DOHH2 (cell line): ENCODE measurements at regions not wholly inside any gene's neighbourhood (a gene's known extent, or its start where the extent isn't known, plus 50 kb on each side); places are given as distances from the start of the nearest gene placed in this dataset.
"Not testable (repeated sequence)": the region's sequence is repeated elsewhere in the genome, so short reads cannot be mapped to it uniquely, and the experiment has no call there.

ENCODE experiments used
- H3F3A ChIP-seq: fragments of 200-600 bp; sonication (generic), shearing (Covaris generic); 2 replicates; pipeline ENCODE4 v1.6.0; 2016; ENCODE audit warnings: antibody characterized with exemption, mild to moderate bottlenecking; ENCODE audit not compliant: control insufficient read depth, insufficient read depth
- H3K27ac ChIP-seq: fragments of 200-600 bp; sonication (generic); 2 replicates; pipeline ENCODE4 v1.5.1; 2014; ENCODE audit warnings: low read depth, mild to moderate bottlenecking, low read length, moderate library complexity
- H3K27me3 ChIP-seq: fragments of 200-600 bp; sonication (generic); 2 replicates; pipeline ENCODE4 v1.6.1; 2014; ENCODE audit warnings: mild to moderate bottlenecking, low read length, mixed read lengths; ENCODE audit not compliant: control insufficient read depth
- H3K36me3 ChIP-seq: fragments of 200-600 bp; sonication (generic); 2 replicates; pipeline ENCODE4 v1.6.1; 2014; ENCODE audit warnings: mild to moderate bottlenecking, low read length, moderate library complexity, mixed read lengths; ENCODE audit not compliant: control insufficient read depth
- H3K4me1 ChIP-seq: fragments of 200-600 bp; sonication (generic); 2 replicates; pipeline ENCODE4 v1.6.1; 2014; ENCODE audit warnings: mild to moderate bottlenecking, low read length, mixed read lengths; ENCODE audit not compliant: control insufficient read depth
- H3K4me2 ChIP-seq: fragments of 200-600 bp; sonication (generic); 2 replicates; pipeline ENCODE4 v1.6.0; 2014; ENCODE audit warnings: mild to moderate bottlenecking, low read length, moderate library complexity
- H3K4me3 ChIP-seq: fragments of 200-600 bp; sonication (generic); 2 replicates; pipeline ENCODE4 v1.5.1; 2014; ENCODE audit warnings: mild to moderate bottlenecking, low read length, mixed read lengths
- H3K79me2 ChIP-seq: fragments of 200-600 bp; sonication (generic); 2 replicates; pipeline ENCODE4 v1.6.1; 2014; ENCODE audit warnings: mild to moderate bottlenecking, low read length, mixed read lengths; ENCODE audit not compliant: control insufficient read depth
- H3K9me2 ChIP-seq: fragments of 200-600 bp; sonication (generic); replicated peaks from 2 replicates; pipeline ENCODE4 v1.6.1; 2014; ENCODE audit warnings: mild to moderate bottlenecking, low read length, mixed read lengths; ENCODE audit not compliant: control insufficient read depth
- H3K9me3 ChIP-seq: fragments of 200-600 bp; sonication (generic); 2 replicates; pipeline ENCODE4 v1.6.1; 2014; ENCODE audit warnings: antibody characterized with exemption, low read length, mixed read lengths; ENCODE audit not compliant: control insufficient read depth, insufficient read depth
- H4K20me1 ChIP-seq: fragments of 200-600 bp; sonication (generic); 2 replicates; pipeline ENCODE4 v1.6.0; 2014; ENCODE audit warnings: low read depth, mild to moderate bottlenecking, antibody characterized with exemption, low read length, moderate library complexity; ENCODE audit not compliant: control insufficient read depth, insufficient read depth
- CTCF ChIP-seq: fragments of 200-600 bp; sonication (generic); IDR thresholded peaks from one replicate; pipeline ENCODE4 v1.5.1; 2014; ENCODE audit warnings: antibody characterized with exemption, mild to moderate bottlenecking, low read depth, low read length; ENCODE audit not compliant: poor library complexity, severe bottlenecking
- EZH2phosphoT487 ChIP-seq: fragments of 200-600 bp; sonication (generic); IDR thresholded peaks from 2 replicates; pipeline ENCODE4 v1.6.1; 2017; ENCODE audit warnings: borderline replicate concordance, mild to moderate bottlenecking, antibody characterized with exemption, low read length, moderate library complexity, mixed read lengths

- H3K9me3 ChIP-seq = no peaks in the 10 kb centered on the region
- H4K20me1 ChIP-seq = no peaks in the 10 kb centered on the region
- no peaks in the 10 kb centered on the region for H3K36me3 ChIP-seq
- H3K79me2 ChIP-seq = no peaks in the 10 kb centered on the region
- no peaks in the 10 kb centered on the region for H3F3A ChIP-seq
- H3K4me2 ChIP-seq = no peak overlapping the region
- TF ChIP-seq CTCF = no peak
- TF ChIP-seq EZH2phosphoT487 = no peak
- H3K27ac ChIP-seq = no peak overlapping the region
- H3K27me3 ChIP-seq = no peaks in the 10 kb centered on the region
- H3K4me3 ChIP-seq = no peak overlapping the region
- no peaks in the 10 kb centered on the region for H3K4me1 ChIP-seq
- no peaks in the 10 kb centered on the region for H3K9me2 ChIP-seq
Measured at GRCh38 chr9:78424299-78424698, 127.4 kb downstream of the PSAT1 start.

GRCh38 chr9:78428640-78429039 lies 131.7 kb downstream of the PSAT1 start:
- no peaks in the 10 kb centered on the region for H3F3A ChIP-seq
- no peaks in the 10 kb centered on the region for H3K36me3 ChIP-seq
- TF ChIP-seq EZH2phosphoT487 = no peak
- TF ChIP-seq CTCF = no peak
- no peak overlapping the region for H3K4me3 ChIP-seq
- H3K4me1 ChIP-seq = no peaks in the 10 kb centered on the region
- no peaks in the 10 kb centered on the region for H3K27me3 ChIP-seq
- no peaks in the 10 kb centered on the region for H3K79me2 ChIP-seq
- no peaks in the 10 kb centered on the region for H4K20me1 ChIP-seq
- no peaks in the 10 kb centered on the region for H3K9me3 ChIP-seq
- H3K9me2 ChIP-seq = no peaks in the 10 kb centered on the region
- no peak overlapping the region for H3K27ac ChIP-seq
- H3K4me2 ChIP-seq = no peak overlapping the region

DNA sequence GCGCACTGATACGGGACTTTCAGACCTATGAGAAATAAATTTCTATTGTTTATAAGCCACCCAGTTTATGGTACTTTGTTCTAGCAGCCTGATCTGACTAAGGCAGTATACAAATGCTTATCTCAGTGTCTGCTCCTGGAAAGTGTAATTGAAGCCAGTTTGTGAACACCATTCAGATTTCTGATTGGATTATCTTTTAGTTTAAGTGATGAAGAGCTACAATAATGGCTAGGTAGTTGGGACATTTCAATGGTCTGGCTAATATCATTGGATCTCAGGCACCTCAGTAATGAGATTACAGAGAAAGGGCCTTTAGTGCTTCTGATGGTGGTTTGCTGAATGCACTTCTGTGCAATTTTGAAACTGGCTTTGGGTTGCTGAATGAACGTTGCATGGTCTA lies 133.5 kb downstream of the PSAT1 start:
- Histone ChIP-seq H3K9me2 (no peaks in the 10 kb centered on the region), H3F3A (no peaks in the 10 kb centered on the region), H3K27me3 (no peaks in the 10 kb centered on the region), H3K36me3 (no peaks in the 10 kb centered on the region), H4K20me1 (no peaks in the 10 kb centered on the region), H3K4me1 (no peaks in the 10 kb centered on the region), H3K4me3 (no peak overlapping the region), H3K79me2 (no peaks in the 10 kb centered on the region), H3K4me2 (no peak overlapping the region), H3K27ac (no peak overlapping the region), H3K9me3 (no peaks in the 10 kb centered on the region)
- no peak for TF ChIP-seq EZH2phosphoT487
- no peak for TF ChIP-seq CTCF

DNA sequence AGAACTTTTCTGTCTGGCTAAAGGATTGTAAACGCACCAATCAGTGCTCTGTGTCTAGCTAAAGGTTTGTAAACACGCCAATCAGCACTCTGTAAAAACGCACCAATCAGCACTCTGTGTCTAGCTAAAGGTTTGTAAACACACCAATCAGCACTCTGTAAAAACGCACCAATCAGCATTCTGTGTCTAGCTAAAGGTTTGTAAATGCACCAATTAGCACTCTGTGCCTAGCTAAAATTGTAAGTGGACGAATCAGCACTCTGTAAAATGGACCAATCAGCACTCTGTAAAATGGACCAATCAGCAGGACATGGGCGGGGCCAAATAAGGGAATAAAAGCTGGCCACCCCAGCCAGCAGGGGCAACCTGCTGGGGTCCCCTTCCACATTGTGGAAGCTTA lies 134.1 kb downstream of the PSAT1 start:
- H3K4me1 ChIP-seq, H3F3A ChIP-seq, H3K27me3 ChIP-seq, H3K27ac ChIP-seq, H3K79me2 ChIP-seq, H3K9me2 ChIP-seq, H3K36me3 ChIP-seq, H3K4me2 ChIP-seq, H3K4me3 ChIP-seq, H3K9me3 ChIP-seq, H4K20me1 ChIP-seq: not testable (repeated sequence)
